ENCODE measurements at regions not wholly inside any gene's neighbourhood (a gene's known extent, or its start where the extent isn't known, plus 50 kb on each side); places are given as distances from the start of the nearest gene placed in this dataset.

DNA sequence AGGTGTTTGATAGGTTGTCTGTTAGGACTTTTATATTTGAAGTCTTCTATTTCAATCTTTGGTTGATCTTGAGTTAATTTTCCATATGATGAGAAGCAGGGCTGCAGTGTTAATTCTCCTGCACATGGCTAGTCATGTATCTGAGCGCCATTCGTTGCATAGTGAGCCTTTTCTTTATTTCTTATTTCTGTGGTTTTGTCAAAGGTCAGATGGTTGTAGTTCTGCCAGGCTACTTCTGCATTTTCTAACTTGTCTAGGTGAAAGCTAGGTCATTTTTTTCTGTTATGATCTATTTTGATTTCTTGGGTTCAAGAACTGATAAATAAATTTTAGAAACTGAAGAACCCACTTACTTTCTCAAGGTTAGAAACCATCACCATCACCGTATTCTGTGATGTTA is 56.7 kb downstream of the CCDC74A start:
- CTCF ChIA-PET = no interaction called here
- Histone ChIP-seq H3K9me3 (no peaks in the 10 kb centered on the region), H3K4me2 (no peak overlapping the region), H3K4me3 (no peak overlapping the region), H3K4me1 (no peaks in the 10 kb centered on the region), H3K27ac (no peak overlapping the region)
- ATAC-seq (no peak), DNase-seq (ENCODE audit: low read depth in 1 of 2, low spot score in 1 of 2) (no peak), FAIRE-seq (no peak)
- TF ChIP-seq FOSB (CRISPR knock-in tag; IDR thresholded peaks at IDR 0.05) = no peak
- TF ChIP-seq, protein P1, sequence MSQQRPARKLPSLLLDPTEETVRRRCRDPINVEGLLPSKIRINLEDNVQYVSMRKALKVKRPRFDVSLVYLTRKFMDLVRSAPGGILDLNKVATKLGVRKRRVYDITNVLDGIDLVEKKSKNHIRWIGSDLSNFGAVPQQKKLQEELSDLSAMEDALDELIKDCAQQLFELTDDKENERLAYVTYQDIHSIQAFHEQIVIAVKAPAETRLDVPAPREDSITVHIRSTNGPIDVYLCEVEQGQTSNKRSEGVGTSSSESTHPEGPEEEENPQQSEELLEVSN (IDR thresholded peaks at IDR 0.05; ENCODE audit: borderline replicate concordance, low read depth) = no peak
- TF ChIP-seq, protein P2, sequence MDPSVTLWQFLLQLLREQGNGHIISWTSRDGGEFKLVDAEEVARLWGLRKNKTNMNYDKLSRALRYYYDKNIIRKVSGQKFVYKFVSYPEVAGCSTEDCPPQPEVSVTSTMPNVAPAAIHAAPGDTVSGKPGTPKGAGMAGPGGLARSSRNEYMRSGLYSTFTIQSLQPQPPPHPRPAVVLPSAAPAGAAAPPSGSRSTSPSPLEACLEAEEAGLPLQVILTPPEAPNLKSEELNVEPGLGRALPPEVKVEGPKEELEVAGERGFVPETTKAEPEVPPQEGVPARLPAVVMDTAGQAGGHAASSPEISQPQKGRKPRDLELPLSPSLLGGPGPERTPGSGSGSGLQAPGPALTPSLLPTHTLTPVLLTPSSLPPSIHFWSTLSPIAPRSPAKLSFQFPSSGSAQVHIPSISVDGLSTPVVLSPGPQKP (IDR thresholded peaks at IDR 0.05; ENCODE audit: low read depth, low read length) = no peak
- TF ChIP-seq FOXS1 (CRISPR knock-in tag; IDR thresholded peaks at IDR 0.05) = no peak
- TF ChIP-seq FOSL2 (IDR thresholded peaks at IDR 0.05) = no peak
- no peak for TF ChIP-seq FOSL2 (CRISPR knock-in tag; IDR thresholded peaks at IDR 0.05)
- TF ChIP-seq CHD2 (IDR thresholded peaks at IDR 0.05; ENCODE audit: low read length, partially characterized antibody) = no peak
- TF ChIP-seq PHF8 (IDR thresholded peaks at IDR 0.05; ENCODE audit: borderline replicate concordance, low read depth) = no peak
- no peak for TF ChIP-seq HOXB5 (CRISPR knock-in tag; IDR thresholded peaks at IDR 0.05)
- no peak for TF ChIP-seq TFCP2L1 (CRISPR knock-in tag; IDR thresholded peaks at IDR 0.05)
- no peak for TF ChIP-seq EP300 (IDR thresholded peaks at IDR 0.05)
- TF ChIP-seq, protein P3, sequence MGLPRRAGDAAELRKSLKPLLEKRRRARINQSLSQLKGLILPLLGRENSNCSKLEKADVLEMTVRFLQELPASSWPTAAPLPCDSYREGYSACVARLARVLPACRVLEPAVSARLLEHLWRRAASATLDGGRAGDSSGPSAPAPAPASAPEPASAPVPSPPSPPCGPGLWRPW (IDR thresholded peaks at IDR 0.05) = no peak
- TF ChIP-seq BHLHE40 (IDR thresholded peaks at IDR 0.05; ENCODE audit: low read depth, low read length) = no peak
- TF ChIP-seq JUN (IDR thresholded peaks at IDR 0.05) = no peak
- no peak for TF ChIP-seq KDM5A (IDR thresholded peaks at IDR 0.05)
- no peak for TF ChIP-seq NR3C1 (IDR thresholded peaks at IDR 0.05)
- WGBS (ENCODE audit: missing lambda C conversion rate) = 0% methylated on average over 3 of the region's 3 CpGs
- POLR2A ChIA-PET = no interaction called here

DNA sequence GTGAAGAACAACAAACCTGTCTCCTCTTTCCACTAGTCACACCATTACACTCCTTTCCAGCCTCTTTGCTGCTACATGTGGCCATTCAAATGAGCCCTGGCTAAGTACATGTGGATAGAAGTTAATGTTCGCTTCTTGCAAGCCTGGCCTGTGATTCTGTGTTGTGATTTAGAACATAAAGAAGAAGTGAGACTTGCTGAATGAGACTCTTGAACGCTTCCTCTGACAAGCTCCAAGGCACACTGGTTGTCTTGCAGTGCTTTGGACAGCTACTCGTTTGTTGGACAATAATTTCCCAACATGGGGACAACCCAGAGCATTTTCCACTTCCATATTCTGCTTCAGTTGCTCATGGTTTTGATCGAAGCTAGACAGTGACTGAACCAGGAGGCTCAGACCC is 57.3 kb downstream of the CCDC74A start:
- DNase-seq (ENCODE audit: low read depth in 1 of 2, low spot score in 1 of 2) (no peak), FAIRE-seq (no peak), ATAC-seq (no peak)
- 0% methylated on average over 4 of the region's 4 CpGs for WGBS (ENCODE audit: missing lambda C conversion rate)
- Histone ChIP-seq H3K4me1 (no peaks in the 10 kb centered on the region), H3K9me3 (no peaks in the 10 kb centered on the region), H3K4me2 (no peak overlapping the region), H3K27ac (no peak overlapping the region), H3K4me3 (no peak overlapping the region)
- POLR2A ChIA-PET = no interaction called here
- CTCF ChIA-PET = no interaction called here
- TF ChIP-seq GATA3 (IDR thresholded peaks at IDR 0.05; ENCODE audit: borderline replicate concordance) (no peak), HEYL (CRISPR knock-in tag; IDR thresholded peaks at IDR 0.05) (no peak), ZNF302 (CRISPR knock-in tag; IDR thresholded peaks at IDR 0.05) (no peak), EHMT2 (IDR thresholded peaks at IDR 0.05; ENCODE audit: low read depth) (no peak), HOXB5 (CRISPR knock-in tag; IDR thresholded peaks at IDR 0.05) (no peak), HOXA7 (CRISPR knock-in tag; IDR thresholded peaks at IDR 0.05) (no peak), ZC3H11A (IDR thresholded peaks at IDR 0.05) (no peak), MYC (IDR thresholded peaks at IDR 0.05; ENCODE audit: borderline replicate concordance, low read length) (no peak), NPAS2 (CRISPR knock-in tag; IDR thresholded peaks at IDR 0.05; ENCODE audit: borderline replicate concordance) (no peak), CBX8 (IDR thresholded peaks at IDR 0.05) (no peak), PHF8 (IDR thresholded peaks at IDR 0.05; ENCODE audit: borderline replicate concordance, low read depth) (no peak), JUN (IDR thresholded peaks at IDR 0.05) (no peak)
- TF ChIP-seq, protein P2 (IDR thresholded peaks at IDR 0.05; ENCODE audit: low read depth, low read length) = no peak
- TF ChIP-seq, protein P4, sequence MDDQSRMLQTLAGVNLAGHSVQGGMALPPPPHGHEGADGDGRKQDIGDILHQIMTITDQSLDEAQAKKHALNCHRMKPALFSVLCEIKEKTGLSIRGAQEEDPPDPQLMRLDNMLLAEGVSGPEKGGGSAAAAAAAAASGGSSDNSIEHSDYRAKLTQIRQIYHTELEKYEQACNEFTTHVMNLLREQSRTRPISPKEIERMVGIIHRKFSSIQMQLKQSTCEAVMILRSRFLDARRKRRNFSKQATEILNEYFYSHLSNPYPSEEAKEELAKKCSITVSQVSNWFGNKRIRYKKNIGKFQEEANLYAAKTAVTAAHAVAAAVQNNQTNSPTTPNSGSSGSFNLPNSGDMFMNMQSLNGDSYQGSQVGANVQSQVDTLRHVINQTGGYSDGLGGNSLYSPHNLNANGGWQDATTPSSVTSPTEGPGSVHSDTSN (IDR thresholded peaks at IDR 0.05) = no peak
- TF ChIP-seq, protein P5, sequence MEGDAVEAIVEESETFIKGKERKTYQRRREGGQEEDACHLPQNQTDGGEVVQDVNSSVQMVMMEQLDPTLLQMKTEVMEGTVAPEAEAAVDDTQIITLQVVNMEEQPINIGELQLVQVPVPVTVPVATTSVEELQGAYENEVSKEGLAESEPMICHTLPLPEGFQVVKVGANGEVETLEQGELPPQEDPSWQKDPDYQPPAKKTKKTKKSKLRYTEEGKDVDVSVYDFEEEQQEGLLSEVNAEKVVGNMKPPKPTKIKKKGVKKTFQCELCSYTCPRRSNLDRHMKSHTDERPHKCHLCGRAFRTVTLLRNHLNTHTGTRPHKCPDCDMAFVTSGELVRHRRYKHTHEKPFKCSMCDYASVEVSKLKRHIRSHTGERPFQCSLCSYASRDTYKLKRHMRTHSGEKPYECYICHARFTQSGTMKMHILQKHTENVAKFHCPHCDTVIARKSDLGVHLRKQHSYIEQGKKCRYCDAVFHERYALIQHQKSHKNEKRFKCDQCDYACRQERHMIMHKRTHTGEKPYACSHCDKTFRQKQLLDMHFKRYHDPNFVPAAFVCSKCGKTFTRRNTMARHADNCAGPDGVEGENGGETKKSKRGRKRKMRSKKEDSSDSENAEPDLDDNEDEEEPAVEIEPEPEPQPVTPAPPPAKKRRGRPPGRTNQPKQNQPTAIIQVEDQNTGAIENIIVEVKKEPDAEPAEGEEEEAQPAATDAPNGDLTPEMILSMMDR (IDR thresholded peaks at IDR 0.05) = no peak
- TF ChIP-seq, protein P6, sequence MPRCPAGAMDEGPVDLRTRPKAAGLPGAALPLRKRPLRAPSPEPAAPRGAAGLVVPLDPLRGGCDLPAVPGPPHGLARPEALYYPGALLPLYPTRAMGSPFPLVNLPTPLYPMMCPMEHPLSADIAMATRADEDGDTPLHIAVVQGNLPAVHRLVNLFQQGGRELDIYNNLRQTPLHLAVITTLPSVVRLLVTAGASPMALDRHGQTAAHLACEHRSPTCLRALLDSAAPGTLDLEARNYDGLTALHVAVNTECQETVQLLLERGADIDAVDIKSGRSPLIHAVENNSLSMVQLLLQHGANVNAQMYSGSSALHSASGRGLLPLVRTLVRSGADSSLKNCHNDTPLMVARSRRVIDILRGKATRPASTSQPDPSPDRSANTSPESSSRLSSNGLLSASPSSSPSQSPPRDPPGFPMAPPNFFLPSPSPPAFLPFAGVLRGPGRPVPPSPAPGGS (IDR thresholded peaks at IDR 0.05) = no peak

Data from A549 (cell line).